ENCODE measurements at regions not wholly inside any gene's neighbourhood (a gene's known extent, or its start where the extent isn't known, plus 50 kb on each side); places are given as distances from the start of the nearest gene placed in this dataset.

GRCh38 chr20:18957328-18957727, 143.7 kb downstream of the SCP2D1 start:
- no peak for TF ChIP-seq RAD21 (IDR thresholded peaks at IDR 0.05; ENCODE audit: low read depth)
- no peak for TF ChIP-seq CTCF (IDR thresholded peaks at IDR 0.05 in 2 of 3, conservative IDR thresholded peaks at IDR 0.05 in 1 of 3; ENCODE audit: borderline replicate concordance in 1 of 3, insufficient read depth in 1 of 3, low read depth in 2 of 3, low read length in 2 of 3)
- TF ChIP-seq TCF7L2 (IDR thresholded peaks at IDR 0.05; ENCODE audit: borderline replicate concordance, extremely low read depth, insufficient read depth, insufficient read length): no peak
- no peak for TF ChIP-seq ZNF274 (IDR thresholded peaks at IDR 0.05; ENCODE audit: low read depth, low read length)
- TF ChIP-seq, protein P1, sequence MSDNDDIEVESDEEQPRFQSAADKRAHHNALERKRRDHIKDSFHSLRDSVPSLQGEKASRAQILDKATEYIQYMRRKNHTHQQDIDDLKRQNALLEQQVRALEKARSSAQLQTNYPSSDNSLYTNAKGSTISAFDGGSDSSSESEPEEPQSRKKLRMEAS (IDR thresholded peaks at IDR 0.05): no peak
- TF ChIP-seq SP1 (IDR thresholded peaks at IDR 0.05; ENCODE audit: low read depth): no peak
